SU-DHL-6 (cell line): ENCODE measurements at regions not wholly inside any gene's neighbourhood (a gene's known extent, or its start where the extent isn't known, plus 50 kb on each side); places are given as distances from the start of the nearest gene placed in this dataset.
"Not testable (repeated sequence)": the region's sequence is repeated elsewhere in the genome, so short reads cannot be mapped to it uniquely, and the experiment has no call there.

Source experiments
- H2AFZ ChIP-seq: fragments of 200-600 bp; sonication (generic); 2 replicates; pipeline ENCODE4 v1.6.1; 2014; ENCODE audit warnings: low read depth, mild to moderate bottlenecking, moderate library complexity, mixed read lengths, antibody characterized with exemption, low read length; ENCODE audit not compliant: severe bottlenecking
- H3F3A ChIP-seq: fragments of 200-600 bp; shearing (Covaris generic); 2 replicates; pipeline ENCODE4 v1.6.0; 2016; ENCODE audit warnings: antibody characterized with exemption, mild to moderate bottlenecking; ENCODE audit not compliant: insufficient read depth
- H3K27ac ChIP-seq: fragments of 200-600 bp; sonication (generic); 2 replicates; pipeline ENCODE4 v1.5.1; 2016; ENCODE audit warnings: low read depth, mild to moderate bottlenecking, low read length, moderate library complexity, mixed read lengths
- H3K27me3 ChIP-seq: fragments of 200-600 bp; sonication (generic), shearing (Covaris generic); 2 replicates; pipeline ENCODE4 v1.6.0; 2014; ENCODE audit warnings: mild to moderate bottlenecking, low read length
- H3K36me3 ChIP-seq: fragments of 200-600 bp; sonication (generic); 2 replicates; pipeline ENCODE4 v1.6.1; 2014; ENCODE audit warnings: mild to moderate bottlenecking, low read length, mixed read lengths
- H3K4me2 ChIP-seq: fragments of 300-600, 200-600 bp; shearing (Covaris generic), sonication (generic); 2 replicates; pipeline ENCODE4 v1.6.0; 2014; ENCODE audit warnings: low read length, low read depth, mild to moderate bottlenecking; ENCODE audit not compliant: poor library complexity, severe bottlenecking
- H3K4me3 ChIP-seq: fragments of 200-600 bp; sonication (generic); 2 replicates; pipeline ENCODE4 v1.5.1; 2014; ENCODE audit warnings: antibody characterized with exemption, low read length, mild to moderate bottlenecking, mixed read lengths; ENCODE audit not compliant: insufficient read depth, poor library complexity, severe bottlenecking
- H3K79me2 ChIP-seq: fragments of 200-600 bp; sonication (generic); 2 replicates; pipeline ENCODE4 v1.6.1; 2014; ENCODE audit warnings: mild to moderate bottlenecking, low read length, moderate library complexity; ENCODE audit not compliant: insufficient read depth
- H3K9ac ChIP-seq: fragments of 200-600 bp; sonication (generic); 2 replicates; pipeline ENCODE4 v1.7.0; 2014; ENCODE audit warnings: mild to moderate bottlenecking, low read length
- H3K9me2 ChIP-seq: fragments of 200-600 bp; sonication (generic); replicated peaks from 2 replicates; pipeline ENCODE4 v1.6.1; 2014; ENCODE audit warnings: low read length; ENCODE audit not compliant: insufficient read depth
- H3K9me3 ChIP-seq: fragments of 200-600 bp; sonication (generic); 2 replicates; pipeline ENCODE4 v1.6.1; 2014; ENCODE audit warnings: low read length, mixed read lengths; ENCODE audit not compliant: insufficient read depth
- H4K20me1 ChIP-seq: fragments of 200-600 bp; sonication (generic); 2 replicates; pipeline ENCODE4 v1.6.1; 2014; ENCODE audit warnings: low read depth, mild to moderate bottlenecking, antibody characterized with exemption, low read length, moderate library complexity, mixed read lengths
- EZH2phosphoT487 ChIP-seq: fragments of 200-600 bp; sonication (generic), shearing (Covaris generic); conservative IDR thresholded peaks from 2 replicates; pipeline ENCODE4 v1.6.1; 2018; ENCODE audit warnings: mild to moderate bottlenecking, antibody characterized with exemption, low read length, moderate library complexity, mixed read lengths
- TF ChIP-seq, protein P1 (sequence below): fragments of 200-600 bp; sonication (generic); IDR thresholded peaks from one replicate; pipeline ENCODE4 v1.5.1; 2017; ENCODE audit warnings: antibody characterized with exemption, mild to moderate bottlenecking, low read length, moderate library complexity; ENCODE audit not compliant: insufficient read depth, poor library complexity, severe bottlenecking

DNA sequence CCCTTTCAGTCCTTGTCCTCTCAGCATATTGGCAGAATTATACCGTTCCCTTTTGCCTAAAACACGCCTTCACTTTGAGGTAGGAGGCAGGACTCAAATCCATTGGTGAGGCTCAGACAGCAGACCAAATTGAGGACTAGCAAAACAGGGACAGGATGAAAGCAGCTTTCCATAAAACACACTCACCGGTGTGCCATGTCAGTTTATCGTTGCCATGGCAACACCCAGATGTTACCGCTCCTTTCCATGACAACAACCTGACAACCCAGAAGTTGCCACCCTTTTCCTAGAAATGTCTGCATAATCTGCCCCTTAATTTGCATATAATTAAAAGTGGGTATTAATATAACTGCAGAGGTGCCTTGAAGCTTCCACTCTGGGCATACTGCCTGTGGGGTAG, 730.4 kb downstream of the METTL4 start:
- TF ChIP-seq EZH2phosphoT487 = no peak
- TF ChIP-seq, protein P1, sequence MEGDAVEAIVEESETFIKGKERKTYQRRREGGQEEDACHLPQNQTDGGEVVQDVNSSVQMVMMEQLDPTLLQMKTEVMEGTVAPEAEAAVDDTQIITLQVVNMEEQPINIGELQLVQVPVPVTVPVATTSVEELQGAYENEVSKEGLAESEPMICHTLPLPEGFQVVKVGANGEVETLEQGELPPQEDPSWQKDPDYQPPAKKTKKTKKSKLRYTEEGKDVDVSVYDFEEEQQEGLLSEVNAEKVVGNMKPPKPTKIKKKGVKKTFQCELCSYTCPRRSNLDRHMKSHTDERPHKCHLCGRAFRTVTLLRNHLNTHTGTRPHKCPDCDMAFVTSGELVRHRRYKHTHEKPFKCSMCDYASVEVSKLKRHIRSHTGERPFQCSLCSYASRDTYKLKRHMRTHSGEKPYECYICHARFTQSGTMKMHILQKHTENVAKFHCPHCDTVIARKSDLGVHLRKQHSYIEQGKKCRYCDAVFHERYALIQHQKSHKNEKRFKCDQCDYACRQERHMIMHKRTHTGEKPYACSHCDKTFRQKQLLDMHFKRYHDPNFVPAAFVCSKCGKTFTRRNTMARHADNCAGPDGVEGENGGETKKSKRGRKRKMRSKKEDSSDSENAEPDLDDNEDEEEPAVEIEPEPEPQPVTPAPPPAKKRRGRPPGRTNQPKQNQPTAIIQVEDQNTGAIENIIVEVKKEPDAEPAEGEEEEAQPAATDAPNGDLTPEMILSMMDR = no peak
- no peak overlapping the region for H3K27ac ChIP-seq
- H3F3A ChIP-seq = no peaks in the 10 kb centered on the region
- no peaks in the 10 kb centered on the region for H4K20me1 ChIP-seq
- no peaks in the 10 kb centered on the region for H3K27me3 ChIP-seq
- no peak overlapping the region for H3K4me3 ChIP-seq
- no peak overlapping the region for H3K9ac ChIP-seq
- no peaks in the 10 kb centered on the region for H3K36me3 ChIP-seq
- no peak overlapping the region for H2AFZ ChIP-seq
- H3K9me3 ChIP-seq = no peaks in the 10 kb centered on the region
- H3K9me2 ChIP-seq = no peaks in the 10 kb centered on the region
- no peaks in the 10 kb centered on the region for H3K79me2 ChIP-seq
- no peak overlapping the region for H3K4me2 ChIP-seq

DNA sequence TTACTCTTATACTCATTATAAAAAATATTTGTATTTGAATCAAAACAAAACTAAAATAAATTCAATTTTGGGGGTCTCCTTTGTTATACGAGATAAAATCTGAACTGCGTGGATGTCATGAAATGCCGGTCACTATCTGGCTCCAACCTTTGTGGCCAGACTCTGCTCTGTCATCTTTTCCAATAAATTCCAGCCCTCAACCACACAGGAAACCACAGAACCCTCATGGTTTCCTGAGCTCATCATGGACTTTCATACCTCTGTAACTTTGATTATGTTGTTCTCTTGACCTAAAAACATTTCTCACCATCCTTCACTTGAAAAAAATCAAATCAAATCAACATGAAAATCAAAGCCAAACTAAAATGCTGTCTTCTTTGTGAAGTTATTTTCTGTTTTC, 724.7 kb downstream of the METTL4 start:
- no peaks in the 10 kb centered on the region for H4K20me1 ChIP-seq
- no peak overlapping the region for H3K27ac ChIP-seq

DNA sequence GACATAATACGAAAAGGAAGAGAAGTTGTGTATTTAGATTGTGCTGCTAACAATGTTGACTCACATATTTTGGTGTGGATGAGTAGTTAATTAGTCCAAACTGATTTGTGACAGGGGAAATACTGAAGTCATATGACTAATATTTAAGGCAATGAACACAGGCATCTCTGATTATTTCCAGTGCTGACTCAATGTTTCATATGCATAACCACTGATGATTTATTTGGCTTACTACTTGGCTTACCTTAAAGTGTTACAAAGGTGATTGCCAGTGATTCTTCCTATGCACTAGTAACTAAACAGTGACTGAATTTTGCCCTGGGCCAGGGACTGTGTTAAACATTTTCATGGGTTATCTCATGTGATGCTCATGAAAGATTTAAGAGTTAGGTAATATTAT, 722.6 kb downstream of the METTL4 start:
- H2AFZ ChIP-seq = no peak overlapping the region
- TF ChIP-seq EZH2phosphoT487 = no peak
- TF ChIP-seq, protein P1 = no peak
- H3K9me3 ChIP-seq = no peaks in the 10 kb centered on the region
- no peaks in the 10 kb centered on the region for H3K79me2 ChIP-seq
- no peak overlapping the region for H3K27ac ChIP-seq
- no peaks in the 10 kb centered on the region for H3K27me3 ChIP-seq
- H3K4me3 ChIP-seq = no peak overlapping the region
- H3K9ac ChIP-seq = no peak overlapping the region
- no peaks in the 10 kb centered on the region for H4K20me1 ChIP-seq
- H3K4me2 ChIP-seq = no peak overlapping the region
- no peaks in the 10 kb centered on the region for H3K9me2 ChIP-seq
- H3K36me3 ChIP-seq = no peaks in the 10 kb centered on the region
- no peaks in the 10 kb centered on the region for H3F3A ChIP-seq

More for the DNA sequence above, 724.7 kb downstream of the METTL4 start:
- no peak overlapping the region for H3K4me3 ChIP-seq
- no peaks in the 10 kb centered on the region for H3K36me3 ChIP-seq
- no peaks in the 10 kb centered on the region for H3K9me2 ChIP-seq
- no peak for TF ChIP-seq EZH2phosphoT487
- TF ChIP-seq, protein P1 = no peak
- no peak overlapping the region for H2AFZ ChIP-seq
- no peak overlapping the region for H3K4me2 ChIP-seq
- no peaks in the 10 kb centered on the region for H3K9me3 ChIP-seq
- no peaks in the 10 kb centered on the region for H3K79me2 ChIP-seq
- H3K9ac ChIP-seq = no peak overlapping the region
- no peaks in the 10 kb centered on the region for H3K27me3 ChIP-seq
- no peaks in the 10 kb centered on the region for H3F3A ChIP-seq

DNA sequence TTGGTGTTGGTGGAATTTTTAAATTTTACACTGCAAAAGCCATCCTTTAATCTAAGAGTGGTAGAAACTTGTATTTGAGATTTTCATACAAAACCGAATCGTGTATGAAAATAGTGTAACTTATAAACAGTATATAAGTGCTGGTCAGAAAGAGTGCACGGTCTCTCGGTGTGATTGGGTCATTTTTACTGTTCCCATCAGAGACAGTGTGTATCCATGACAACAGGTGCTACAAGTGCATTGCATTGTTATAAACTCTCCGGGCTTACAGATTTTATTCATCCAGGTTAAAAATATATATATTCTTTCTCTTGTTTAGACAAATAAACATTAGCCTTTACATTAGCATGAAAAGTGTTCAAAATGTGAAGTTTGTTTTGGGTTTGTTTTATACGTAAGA, 721.9 kb downstream of the METTL4 start:
- no peak overlapping the region for H3K4me3 ChIP-seq
- H3K4me2 ChIP-seq = no peak overlapping the region
- H3K9me3 ChIP-seq = no peaks in the 10 kb centered on the region
- H3K27ac ChIP-seq = no peak overlapping the region
- H3F3A ChIP-seq = no peaks in the 10 kb centered on the region
- TF ChIP-seq EZH2phosphoT487 = no peak
- TF ChIP-seq, protein P1 = no peak
- no peaks in the 10 kb centered on the region for H3K36me3 ChIP-seq
- H3K79me2 ChIP-seq = no peaks in the 10 kb centered on the region
- H3K27me3 ChIP-seq = no peaks in the 10 kb centered on the region
- H3K9ac ChIP-seq = no peak overlapping the region
- H4K20me1 ChIP-seq = no peaks in the 10 kb centered on the region
- H2AFZ ChIP-seq = no peak overlapping the region
- H3K9me2 ChIP-seq = no peaks in the 10 kb centered on the region

DNA sequence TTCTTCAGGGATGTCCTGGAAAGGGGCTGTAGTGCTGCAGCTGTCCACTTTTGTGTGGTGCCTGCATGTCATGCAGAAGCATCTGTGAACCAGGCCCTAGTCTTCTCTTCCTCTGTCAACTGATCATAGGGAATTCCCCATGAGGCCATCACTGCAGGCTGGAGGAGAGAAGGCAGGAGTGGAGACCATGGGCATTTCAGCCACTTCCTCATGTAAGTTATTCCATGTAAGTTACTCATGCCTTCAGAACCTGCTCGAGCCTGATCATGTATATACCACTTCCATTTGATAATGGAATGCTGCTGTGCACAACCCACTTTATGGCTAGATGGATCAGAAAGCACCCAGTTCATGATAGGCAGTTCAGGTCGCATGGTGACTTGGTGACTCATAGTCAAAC, 714.0 kb downstream of the METTL4 start:
- H3K4me2 ChIP-seq, H3K27me3 ChIP-seq, H3K9ac ChIP-seq, H3K4me3 ChIP-seq, H3K9me3 ChIP-seq, H4K20me1 ChIP-seq, H3K79me2 ChIP-seq, H2AFZ ChIP-seq, H3F3A ChIP-seq, H3K36me3 ChIP-seq, H3K9me2 ChIP-seq, H3K27ac ChIP-seq: not testable (repeated sequence)
